GM21390 (cell line): ENCODE measurements at regions not wholly inside any gene's neighbourhood (a gene's known extent, or its start where the extent isn't known, plus 50 kb on each side); places are given as distances from the start of the nearest gene placed in this dataset.

Experiments used
- ATAC-seq: cut with Tn5 transposase; IDR thresholded peaks from one replicate; pipeline ENCODE4 v1.9.1; 2021; ENCODE audit not compliant: unreplicated experiment

DNA sequence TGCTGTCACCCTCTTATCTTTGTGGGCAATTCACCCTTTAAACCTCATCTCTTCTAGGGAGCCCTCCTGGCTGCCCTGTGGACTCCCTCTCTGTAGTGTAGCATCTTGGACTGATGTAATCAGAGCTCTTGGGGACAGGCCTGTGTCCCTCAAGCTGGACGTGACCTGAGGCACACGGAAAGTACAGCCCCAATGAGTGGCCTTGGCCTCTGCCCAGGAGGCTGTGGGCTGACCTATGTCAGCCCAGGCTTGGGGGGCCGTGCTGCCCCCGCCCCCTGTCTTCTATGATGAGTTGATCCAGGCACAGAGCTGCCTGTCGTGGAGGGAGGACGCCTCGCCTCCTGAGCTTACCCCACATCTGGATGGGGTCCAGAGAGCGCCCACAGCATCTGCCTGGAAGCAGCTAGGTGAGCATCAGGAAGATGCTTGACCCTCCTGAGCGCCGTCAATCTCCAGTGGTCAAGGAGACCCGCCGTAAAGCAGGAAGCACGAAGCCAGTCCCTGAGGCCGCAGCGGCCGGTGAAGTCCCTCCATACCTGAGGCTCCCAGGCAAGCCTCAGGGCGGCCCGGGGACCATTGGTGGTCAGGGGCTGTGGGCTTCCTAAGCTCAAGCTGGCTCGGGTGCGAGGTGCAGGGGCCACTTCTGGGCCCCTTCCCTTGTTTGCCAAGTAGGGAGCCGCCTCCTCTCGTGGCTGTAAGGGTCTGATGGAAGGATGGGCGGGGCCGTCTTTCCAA lies 1136.9 kb downstream of the BRD1 start:
- ATAC-seq = no peak

DNA sequence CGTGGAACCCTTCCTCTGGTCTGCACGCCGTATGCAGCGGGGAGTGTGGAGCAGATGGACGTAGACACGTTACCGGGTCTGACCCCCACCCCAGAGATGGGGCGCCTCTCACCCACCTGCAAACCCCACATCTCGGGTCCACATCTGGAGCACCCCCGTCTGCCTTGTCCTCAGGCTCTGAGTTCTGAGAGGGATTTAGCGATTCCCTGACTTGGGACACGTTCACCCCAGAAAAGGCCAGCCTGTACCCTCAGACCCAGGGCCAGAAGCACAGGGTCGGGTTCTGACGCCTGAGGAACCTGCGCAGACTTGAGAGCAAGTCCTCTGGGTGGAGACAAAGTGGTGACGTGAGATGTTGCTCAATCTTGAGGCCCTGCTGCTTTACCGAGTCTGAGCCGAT lies 1138.5 kb downstream of the BRD1 start:
- no peak for ATAC-seq

DNA sequence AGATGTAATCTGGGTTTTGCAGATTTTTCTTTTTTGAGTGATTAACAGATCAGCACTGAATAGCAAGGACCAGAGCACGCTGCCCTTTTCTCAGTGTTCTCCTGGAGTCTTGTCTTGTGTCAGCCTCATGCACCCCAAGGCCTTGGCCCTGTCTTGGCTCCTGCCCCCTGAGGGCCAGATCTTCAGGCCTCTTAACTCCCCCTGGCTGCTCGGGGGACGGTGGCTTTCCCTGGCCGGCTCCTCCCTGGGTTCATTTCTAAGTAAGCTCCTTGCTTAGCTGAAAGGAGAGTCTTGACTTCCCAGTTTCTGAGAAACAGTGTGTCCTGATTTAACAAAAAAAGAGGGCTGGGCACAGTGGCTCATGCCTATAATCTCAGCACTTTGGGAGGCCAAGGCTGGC lies 1139.3 kb downstream of the BRD1 start:
- ATAC-seq = no peak

DNA sequence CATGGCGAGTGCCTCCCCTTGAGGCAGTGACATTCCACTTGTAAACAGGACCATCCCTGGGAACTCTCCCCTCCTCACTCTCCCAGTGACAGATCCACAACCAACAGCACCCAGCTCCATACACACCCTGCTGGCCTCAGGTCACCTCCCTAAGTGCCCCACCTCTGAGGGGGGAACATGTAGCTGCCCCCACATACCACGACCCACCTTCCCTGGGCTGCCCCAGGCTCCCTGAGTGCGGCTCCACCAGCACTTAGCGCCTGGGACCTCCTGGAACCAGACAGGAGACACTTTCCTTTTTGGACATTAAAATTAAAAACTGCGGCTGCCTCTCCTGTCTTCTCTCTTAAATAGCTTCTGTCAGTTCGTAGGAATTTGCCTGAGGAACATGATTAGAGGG lies 1140.1 kb downstream of the BRD1 start:
- no peak for ATAC-seq

DNA sequence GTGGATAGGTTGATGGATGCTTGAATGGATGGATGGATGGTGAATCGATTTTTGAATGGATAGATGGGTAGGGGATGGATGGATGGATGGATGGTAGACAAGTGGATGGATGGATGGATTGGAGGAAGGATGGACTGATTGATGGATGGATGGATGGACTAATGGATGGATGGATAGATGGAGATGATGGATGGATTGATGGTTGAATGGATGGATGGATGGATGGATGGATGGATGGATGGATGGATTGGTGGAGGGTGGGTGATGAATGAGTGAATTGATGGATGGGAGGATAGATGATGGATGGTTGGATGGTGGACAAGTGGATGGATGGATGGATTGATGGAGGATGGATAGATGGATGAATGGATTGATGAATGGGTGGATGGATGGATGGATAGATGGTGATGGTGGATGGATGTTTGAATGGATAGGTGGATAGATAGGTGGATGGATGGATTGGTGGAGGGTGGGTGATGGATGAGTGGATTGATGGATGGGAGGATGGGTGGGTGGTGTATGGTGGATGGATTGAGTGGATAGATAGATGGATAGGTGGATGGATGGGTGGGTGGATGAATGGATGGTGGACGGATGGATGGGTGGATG lies 1140.9 kb downstream of the BRD1 start:
- ATAC-seq = no peak

DNA sequence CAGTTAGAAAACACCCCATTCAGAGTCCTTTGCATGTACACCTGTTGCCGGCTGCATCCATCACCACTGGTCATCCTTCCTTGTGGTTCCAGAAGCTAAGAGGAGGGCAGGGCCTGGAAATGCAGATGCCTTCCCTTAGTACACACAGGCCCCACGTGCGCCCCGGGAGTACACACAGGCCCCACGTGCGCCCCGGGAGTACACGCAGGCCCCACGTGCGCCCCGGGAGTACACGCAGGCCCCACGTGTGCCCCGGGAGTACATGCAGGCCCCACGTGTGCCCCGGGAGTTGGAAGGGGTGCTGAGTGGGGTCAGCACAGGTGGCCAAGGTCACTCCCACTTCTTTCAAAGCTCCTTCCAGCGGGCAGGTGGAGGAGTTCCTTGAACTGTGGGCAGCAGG lies 1141.9 kb downstream of the BRD1 start:
- ATAC-seq = no peak

DNA sequence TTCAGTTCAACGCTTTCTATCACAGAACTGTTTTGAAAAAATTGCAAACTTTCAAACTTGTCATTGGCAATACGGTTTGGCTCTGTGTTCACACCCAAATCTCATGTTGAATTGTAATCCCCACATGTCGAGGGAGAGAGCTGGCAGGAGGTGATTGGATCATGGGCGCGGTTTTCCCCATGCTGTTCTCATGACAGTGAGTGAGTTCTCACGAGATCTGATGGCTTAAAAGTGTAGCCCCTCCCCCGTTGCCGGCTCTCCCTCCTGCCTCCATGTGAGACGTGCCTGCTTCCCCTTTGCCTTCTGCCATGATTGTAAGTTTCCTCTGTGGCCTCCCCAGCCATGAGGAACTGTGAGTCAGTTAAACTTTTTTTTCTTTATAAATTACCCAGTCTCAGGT lies 1144.0 kb downstream of the BRD1 start:
- ATAC-seq = no peak

DNA sequence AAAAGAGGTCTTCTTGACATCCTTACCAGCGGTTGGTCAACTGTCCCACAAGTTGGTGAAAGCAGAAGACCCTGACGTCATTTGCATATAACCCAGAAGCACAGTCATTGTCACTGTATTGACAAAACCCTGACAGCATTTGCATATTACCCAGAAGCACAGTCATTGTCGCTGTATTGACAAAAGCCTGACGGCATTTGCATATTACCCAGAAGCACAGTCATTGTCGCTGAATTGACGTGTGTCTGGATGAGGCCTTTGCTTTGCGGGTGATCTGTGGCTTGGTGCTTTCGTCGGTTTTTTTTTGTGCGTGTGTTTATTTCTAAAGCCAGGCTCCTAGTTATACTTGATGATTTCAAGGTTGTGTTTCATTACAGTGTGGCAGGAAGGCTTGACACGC lies 1145.2 kb downstream of the BRD1 start:
- ATAC-seq = no peak

DNA sequence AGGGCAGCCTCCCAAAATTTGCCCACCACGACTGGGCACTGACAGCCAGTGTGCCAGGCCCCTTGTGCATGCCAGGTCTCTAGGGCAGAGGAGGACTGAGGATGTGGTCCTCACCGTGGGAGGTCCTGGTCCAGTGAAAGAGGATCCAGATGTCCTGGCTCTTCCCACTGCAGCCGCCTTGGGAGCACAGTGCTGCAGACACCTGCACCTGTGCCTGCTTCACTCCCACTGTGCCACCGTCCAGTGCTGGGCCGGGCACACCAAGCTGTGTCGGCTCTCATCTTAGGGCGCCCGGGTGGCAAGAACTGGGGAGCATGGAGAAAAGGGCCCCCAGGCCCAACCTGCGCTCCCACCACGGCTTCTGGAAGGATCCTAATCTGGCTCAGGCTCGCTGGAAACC lies 1147.1 kb downstream of the BRD1 start:
- ATAC-seq = no peak

DNA sequence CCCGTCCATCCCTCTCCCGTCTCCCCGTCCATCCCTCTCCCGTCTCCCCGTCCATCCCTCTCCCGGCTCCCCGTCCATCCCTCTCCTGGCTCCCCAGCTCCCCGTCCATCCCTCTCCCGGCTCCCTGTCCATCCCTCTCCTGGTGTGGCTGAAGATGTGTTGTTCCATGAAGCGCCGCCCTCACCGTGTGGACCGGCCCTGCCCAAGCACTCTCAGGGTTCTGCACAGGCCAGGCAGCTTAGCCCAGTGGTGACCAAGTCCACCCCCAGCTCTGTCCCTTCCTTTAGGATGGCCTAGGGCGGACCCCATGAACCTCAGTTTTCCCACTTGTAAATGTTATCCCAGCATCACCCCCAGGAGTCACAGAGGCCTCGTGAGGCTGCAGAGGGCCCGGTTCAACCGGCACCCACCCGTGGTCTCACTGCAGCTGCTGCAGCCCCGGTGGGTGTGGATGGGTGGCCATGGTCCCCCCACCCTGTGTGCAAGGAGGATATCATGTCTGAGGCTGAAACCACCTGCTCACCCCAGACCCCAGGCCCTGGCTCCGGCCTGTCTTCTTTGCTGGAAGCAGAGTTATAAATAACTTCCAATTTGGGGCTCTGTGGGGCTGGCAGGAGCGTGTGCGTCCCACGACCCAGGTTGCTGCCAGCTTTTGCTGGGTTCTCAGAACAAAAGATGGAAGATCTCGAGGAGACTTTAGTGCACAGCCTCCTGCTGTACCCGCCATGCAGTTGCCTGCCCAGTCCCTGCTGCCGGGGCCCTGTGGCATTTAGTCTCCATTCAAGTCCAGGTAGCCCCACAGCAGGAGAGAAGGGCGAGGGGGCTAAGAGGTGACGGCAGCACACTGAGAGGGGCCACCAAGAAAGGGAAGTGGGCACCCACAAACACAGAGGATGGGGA lies 1147.8 kb downstream of the BRD1 start:
- ATAC-seq = no peak

DNA sequence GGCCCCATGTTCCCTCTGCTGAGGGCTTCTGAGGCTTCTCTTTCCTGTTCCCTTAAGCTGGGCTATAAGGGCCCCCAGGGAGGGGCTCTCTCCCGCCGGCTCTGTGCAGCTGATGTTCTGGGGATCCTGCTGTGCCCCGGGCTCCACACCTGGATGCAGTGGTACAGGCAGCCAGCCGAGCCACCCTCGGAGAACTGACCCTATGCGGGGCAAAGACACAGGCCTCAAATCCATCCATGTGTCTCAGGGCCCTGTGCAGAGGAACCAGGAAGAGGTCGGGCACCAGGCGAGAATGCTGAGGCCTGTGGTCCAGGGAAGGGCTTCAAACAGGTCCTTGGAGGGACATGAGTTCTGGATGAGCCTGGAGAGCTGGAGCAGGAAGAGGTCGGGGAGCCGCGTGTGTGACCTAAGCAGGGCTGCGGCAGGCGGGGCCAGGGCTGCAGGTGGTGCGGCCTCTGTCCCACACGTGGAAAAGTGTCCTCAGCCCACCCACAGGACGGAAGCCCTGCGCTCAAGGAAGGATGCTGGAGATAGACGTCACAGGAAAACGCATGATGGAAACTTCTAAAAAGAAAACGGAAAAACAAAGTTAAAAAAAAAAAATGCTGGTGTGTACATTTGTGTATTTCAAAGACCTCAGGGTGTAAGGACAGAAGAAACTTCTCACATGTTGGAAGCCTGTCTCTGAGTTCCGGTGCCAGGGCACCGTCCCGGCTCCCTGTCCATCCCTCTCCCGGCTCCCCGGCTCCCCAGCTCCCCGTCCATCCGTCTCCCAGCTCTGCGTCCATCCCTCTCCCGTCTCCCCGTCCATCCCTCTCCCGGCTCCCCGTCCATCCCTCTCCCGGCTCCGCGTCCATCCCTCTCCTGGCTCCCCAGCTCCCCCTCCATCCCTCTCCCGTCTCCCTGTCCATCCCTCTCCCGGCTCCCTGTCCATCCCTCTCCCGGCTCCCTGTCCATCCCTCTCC lies 1149.2 kb downstream of the BRD1 start:
- no peak for ATAC-seq

DNA sequence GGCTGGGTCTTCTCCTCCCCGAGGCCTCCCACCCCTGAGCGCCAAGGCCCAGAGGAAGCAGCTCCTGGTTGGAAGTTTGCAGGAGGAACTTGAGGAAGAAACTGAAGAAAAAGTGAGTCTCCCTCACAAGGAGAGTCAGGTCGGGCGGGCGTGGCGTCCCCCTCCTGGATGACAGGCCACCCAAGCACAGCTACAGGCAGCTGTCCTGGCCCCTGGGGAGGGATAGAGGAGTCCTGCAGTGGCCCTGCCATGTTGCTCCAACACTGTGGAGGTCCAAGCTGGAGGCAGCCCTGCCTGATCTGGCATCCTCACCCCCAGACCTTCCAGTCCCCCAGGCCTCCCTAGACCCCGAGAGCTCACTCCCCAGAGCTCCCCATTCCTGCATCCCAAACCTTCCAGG lies 1150.1 kb downstream of the BRD1 start:
- no peak for ATAC-seq

DNA sequence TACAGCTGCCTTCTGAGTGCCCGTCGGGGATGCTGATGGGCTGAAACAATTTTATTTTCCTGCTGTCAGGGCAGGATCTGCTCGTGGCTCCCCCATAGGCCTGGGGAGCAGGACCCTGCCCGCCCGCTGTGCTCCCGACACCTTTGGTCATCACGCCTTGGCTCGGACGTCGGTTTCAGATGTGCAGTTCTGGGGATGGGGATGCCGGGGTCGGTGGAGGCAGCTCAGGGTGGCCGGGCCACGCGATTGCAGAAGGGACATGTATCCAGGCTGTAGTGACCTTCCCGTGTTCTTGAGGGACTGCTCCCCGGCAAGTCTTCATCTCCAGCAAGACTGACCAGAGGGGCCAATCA lies 1150.5 kb downstream of the BRD1 start:
- no peak for ATAC-seq

DNA sequence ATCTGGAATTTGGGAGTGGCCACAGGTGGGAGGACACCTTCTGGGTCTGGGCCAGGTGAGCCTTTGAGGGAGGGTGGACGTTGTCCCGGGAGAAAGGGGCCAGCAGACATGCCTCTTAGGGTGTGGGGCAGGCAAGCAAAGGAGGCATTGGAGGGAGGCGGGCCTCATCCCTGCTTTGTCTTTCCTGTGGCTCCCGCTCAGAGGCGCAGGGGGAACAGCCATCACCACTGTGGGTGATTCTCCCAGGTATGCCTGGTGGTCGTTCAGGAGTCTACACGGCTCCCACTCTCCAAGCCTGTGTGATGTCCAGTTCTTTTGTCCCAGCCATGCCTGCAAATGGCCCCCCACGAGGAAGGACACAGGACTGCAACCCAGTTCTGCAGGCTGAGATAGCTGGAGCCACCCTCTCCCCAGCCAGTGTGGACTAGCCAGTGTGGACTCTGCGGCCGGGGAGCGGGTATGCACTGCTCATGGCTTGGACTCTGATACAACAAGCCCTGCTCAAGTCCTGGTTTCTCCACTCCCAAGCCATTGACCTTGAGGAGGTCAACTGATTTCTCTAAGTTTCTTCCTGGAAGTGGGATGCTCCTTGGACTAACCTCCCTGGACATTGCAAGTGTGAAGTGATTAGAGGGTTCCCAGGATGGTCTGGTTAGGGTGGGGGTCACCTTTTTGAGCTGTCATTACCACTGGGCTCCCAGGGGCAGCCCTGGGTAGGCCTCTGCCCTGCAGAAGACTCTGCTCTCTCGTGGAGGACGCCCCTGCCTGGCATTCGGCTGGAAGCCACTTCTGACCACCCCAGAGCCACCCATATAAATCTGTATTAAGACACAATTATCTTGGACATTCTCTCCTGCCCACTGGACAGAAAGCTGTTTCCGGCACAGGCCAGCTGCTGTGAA lies 1151.2 kb downstream of the BRD1 start:
- ATAC-seq = no peak

DNA sequence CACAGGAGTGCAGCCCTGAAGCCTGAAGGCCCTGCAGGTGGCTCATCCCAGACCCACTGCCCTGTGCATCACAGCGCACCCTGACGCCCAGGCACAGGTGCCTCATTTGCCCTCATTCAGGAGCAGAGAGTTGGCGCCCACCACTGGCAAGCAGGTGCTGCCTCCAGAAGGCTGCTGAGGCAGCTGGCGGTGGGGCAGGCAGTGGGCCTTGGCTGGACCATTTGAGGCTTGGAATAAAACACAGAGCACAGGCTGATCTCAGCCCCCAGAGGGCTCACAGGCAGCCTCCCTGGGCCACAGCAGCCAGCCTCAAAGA lies 1151.9 kb downstream of the BRD1 start:
- ATAC-seq = no peak

DNA sequence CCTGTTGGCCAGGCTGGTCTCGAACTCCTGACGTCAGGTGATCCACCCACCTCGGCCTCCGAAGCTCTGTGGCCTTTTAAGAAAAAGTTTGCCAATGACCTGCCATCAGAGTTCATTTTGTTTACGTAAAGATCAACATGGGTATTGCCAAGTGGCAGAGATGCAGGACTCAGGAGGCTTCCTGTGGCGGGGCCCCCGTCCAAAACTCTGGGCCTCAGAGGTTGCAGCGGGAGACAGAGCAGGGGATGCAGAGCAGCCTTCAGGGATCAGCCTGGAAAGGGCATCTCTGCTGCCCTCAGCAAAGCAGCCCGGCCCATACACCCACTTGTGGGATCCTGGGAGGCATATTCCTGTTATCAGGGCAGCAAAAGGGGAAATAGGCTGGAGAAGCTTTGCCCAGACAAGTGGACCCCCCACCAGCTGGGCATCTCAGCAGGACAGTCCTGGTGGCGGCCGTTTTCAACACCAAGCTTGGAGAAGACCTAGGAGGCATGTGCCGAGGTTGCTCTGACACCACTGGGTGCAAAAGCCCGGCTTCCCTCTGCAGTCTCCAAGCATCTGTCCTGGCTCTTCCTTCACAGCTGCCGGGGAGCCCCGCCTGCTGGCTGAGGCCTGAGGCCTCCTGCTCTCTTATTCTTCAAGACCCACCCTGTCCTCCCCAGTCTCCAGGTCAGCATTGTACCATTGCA lies 1152.4 kb downstream of the BRD1 start:
- no peak for ATAC-seq

DNA sequence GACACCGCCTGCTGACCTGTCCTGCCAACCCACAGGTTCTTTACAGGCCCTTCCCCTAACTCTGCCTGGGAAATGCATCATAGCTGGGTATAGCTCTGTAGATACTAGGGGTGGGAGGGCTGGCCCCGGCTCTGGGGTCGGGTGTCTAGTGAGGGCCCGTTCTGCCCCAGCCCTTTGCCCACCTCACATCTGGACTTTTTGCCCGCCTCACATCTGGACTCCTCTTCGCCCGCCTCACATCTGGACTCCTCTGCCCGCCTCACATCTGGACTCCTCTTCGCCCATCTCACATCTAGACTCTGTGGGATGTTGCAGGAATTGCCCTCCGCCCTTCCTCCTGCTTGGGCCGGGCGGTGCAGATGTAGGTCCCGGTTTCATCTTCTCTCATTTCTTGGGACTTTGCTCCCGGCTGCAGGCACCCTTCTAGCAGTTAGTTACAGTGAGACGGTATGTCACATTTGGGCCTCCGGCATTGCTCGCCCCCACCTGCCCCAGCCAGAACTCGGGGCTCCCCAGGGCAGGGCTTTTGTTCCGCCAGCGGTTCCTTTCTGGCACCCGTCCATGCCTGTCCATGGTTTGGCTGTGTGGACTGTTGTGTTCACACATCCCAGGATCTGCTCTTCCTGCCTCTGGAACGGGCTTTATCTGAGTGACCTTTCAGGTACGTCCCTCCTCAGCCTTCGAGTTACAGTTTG lies 1153.7 kb downstream of the BRD1 start:
- ATAC-seq = no peak

DNA sequence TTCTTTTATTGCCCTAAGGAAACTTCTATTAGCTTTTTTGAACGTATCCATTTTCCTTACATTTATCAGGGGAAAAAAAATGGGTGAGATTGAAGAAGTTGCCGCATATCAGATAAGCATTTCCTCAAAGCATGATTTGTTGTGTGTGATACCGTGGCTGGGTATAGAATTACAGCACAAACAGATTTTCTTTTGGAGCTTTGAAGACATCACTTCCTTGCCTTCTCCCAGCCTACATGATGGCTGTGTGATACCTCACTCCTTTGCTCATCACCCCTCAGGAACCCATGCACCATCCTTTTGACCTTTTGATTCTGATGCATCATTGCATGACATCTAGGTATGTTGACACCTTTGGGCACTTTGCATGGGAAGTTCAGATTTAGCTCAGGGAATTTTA lies 1155.3 kb downstream of the BRD1 start:
- ATAC-seq = no peak

DNA sequence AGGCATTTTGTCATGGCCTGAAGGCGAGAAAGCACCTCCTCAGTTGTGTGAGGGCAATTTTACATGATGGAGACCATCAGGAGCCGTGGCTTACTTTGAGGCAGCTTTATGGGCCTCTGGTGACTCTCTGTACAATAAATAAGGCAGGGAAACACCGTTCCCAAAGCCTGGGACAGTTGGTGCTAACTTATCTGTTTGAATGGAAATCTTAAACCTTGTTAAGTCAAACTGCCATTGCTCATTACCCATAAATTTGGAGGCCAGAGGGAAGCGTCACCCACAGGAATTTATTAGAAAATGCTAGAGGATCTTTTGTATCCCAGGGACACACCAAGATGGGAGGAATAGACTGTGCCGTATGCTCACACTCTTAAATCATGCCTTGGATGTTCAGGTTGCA lies 1156.9 kb downstream of the BRD1 start:
- no peak for ATAC-seq
